CD4-positive, alpha-beta T cell treated with Interleukin-21 for 1 hour (primary cell): ENCODE measurements at regions not wholly inside any gene's neighbourhood (a gene's known extent, or its start where the extent isn't known, plus 50 kb on each side); places are given as distances from the start of the nearest gene placed in this dataset.
"Not testable (repeated sequence)": the region's sequence is repeated elsewhere in the genome, so short reads cannot be mapped to it uniquely, and the experiment has no call there.

Experiments
- DNase-seq: peaks from one replicate; pipeline ENCODE4 v3.0.0-alpha.2; 2020

DNA sequence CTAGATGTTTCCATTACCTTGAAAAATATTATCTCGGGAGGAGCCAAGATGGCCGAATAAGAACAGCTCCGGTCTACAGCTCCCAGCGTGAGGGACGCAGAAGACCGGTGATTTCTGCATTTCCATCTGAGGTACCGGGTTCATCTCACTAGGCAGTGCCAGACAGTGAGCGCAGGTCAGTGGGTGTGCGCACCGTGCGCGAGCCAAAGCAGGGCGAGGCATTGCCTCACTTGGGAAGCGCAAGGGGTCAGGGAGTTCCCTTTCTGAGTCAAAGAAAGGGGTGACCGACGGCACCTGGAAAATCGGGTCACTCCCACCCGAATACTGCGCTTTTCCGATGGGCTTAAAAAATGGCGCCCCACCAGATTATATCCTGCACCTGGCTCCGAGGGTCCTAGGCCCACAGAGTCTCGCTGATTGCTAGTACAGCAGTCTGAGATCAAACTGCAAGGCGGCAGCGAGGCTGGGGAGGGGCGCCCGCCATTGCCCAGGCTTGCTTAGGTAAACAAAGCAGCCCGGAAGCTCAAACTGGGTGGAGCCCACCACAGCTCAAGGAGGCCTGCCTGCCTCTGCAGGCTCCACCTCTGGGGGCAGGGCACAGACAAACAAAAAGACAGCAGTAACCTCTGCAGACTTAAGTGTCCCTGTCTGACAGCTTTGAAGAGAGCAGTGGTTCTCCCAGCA, 367.8 kb downstream of the NR2F1-AS1 start:
- DNase-seq, result not testable (repeated sequence)

DNA sequence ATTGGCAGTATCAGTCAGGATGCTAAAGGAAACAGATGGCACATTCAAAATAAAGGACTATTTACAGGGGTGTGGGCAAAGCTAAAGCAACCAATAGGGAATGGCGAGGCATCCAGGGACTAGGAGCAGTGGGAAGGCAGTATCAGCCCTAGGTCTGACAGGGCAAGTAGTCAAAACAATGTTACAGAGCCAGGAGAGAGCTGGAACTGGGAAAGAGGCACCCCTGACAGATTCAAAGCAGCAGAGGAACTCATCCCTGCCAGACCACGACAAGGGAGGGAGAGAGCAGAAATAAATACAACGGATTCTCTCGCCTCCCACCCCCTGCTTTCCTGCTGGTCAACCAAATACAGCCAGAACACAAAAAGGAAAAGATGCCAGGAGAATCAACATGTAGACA, 371.5 kb downstream of the NR2F1-AS1 start:
- no peak for DNase-seq

DNA sequence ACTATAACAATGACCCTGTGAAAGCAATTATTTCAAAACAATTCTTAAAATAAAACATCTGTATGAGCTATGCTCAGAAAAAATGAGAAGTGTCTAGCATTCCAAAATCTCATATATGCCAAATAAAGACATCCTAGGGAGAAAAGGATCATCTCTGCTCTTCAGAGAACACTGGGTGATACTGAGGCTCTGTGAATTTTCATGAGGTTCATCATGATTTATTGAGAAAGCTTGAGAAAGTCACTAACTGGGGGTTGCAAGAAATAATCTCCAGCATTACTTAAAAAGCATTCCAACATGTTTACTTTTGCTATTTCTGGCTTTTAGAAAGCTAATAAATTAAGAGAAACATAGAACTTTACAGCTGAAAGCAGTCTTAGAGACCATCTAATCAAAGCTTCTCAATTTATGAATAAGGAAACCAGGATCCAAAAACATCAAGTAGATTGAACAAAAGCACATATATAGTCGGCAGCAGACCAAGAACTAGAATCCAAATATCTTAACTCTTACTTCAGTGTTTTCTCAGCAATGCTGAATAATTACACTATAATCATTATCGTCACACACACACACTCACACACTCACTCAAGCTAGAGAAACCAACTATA, 372.8 kb downstream of the NR2F1-AS1 start:
- no peak for DNase-seq

DNA sequence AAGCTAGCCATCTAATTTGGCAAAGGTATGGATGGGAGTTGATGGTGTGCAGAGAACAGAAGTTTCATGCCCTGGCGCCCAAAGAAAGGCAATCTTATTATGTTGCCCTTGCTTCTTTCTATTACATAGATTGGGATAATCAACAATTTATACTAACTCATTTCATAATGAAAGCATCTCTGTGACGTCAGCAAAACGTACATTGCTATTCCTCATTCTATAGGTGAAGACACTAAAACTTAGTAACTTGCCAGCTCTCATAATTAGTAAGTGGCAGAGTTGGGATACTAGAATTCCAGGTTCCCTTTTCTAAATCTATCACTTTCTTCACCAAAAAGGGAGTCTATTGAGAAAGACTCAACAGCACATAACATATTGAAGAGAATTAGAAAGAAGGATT, 374.8 kb downstream of the NR2F1-AS1 start:
- DNase-seq, result no peak

DNA sequence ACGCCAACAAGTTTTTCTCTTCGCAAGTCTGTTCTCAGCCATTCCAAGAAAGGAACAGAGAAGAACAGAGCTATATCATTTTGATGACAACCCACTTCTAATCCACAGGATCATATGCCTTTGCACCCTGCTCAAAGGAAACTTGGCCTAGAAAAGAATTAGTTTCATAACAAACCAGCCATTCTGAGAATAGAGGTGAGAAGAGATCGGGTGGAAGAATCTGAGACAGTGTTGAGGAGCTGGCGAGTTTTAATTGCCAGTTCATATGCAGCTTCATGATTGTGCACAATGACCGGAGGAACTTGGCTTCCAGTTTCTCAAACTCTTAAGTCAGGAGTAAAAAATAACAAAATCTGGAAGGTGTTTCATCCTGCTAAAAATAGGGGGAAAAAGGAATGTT, 380.0 kb downstream of the NR2F1-AS1 start:
- DNase-seq, result no peak

DNA sequence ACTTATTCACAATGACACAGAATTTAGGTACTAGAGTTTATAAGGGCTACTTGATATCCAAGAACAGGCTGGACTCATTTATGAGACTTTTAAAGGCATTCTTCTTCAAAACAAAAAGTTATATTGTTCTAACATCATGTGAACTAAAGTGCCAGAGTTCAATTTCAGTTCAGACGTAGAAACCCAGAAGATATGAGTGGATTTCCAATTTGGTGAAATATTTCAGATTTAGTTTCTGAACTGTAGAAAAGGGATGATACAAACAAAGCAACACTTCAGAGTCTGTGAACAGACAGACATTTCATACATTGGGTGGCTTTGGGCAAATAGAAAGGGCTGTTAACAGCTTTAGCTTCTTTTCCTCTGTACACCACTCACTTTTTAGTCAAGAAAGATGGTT, 384.0 kb downstream of the NR2F1-AS1 start:
- DNase-seq, result no peak

DNA sequence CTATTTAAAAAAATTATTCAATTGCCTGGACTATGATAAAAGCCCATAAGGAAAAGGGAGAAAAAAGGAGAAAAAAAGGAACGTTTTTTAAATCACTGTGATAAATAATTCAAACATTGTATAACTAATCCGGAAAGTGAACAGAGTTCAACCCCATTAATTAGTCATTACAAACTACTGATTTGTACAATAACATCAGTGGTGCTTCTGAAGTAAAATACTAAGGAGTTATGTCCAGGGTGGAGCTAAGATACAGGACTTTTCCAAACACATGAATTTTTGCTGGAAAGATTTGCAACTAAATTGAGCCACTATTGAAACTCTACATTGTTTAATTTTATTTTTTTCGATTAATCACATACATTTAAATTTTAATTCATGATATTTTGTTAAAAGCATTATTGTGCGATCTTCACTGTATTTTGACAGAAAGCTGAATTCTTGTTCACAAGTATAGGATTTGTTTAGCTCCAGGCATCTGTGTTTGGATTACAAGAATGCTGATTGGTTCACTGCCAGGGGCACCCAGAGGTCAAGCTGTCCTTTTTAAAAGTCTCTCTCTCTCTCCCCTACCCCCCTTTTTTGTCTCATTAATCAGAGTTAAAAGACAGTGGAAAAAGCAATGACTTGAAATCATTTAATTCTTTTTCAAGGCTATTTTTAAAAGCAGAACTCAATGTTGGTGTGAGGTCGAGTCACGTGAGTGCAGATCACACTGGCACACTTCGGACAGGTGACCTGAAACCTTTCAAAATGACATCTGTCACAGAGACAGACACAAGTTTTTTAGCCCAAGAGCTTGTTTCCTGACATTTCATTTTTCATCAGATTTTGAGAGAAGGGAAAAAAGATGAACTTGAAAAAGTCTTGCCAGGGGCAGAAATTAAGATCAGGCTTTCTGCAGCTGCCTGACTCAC, 387.3 kb downstream of the NR2F1-AS1 start:
- DNase-seq, result no peak

DNA sequence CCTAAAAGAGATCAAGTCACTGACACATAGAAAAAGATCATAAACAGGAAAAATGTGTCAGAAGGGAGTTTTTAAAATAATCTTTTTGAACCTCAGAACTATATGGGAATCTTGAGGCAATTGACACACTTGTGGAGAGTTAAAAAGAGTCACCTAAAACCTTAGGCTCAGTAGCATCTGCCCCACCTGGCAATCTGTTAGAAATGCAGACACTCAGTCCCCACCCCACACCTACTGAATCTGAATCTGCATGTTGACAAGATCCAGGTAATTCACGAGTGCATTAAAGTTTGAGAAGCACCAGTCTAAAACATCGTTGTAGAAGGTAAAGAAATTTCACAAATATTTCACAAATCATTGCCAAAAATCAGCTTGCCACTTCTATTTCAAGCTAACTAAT, 388.3 kb downstream of the NR2F1-AS1 start:
- DNase-seq, result no peak

DNA sequence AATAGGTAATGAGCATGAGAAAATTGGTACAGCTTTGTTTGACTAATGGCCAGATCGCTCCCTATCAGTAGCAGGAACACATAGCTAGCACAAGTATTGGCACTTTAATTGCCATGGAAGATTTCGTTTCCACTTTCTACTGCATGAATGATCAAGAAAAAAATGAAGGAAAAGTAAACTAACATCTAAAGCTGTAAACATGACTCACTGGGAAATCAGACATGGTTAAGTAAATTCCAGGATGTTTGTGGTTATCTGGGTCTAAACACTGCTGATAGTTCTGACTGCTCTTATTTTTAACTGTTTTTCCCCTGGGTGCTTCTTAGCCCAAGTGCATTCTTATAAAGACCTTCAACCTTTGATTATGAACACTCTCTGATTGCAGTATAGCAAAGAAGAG, 388.9 kb downstream of the NR2F1-AS1 start:
- DNase-seq, result no peak

DNA sequence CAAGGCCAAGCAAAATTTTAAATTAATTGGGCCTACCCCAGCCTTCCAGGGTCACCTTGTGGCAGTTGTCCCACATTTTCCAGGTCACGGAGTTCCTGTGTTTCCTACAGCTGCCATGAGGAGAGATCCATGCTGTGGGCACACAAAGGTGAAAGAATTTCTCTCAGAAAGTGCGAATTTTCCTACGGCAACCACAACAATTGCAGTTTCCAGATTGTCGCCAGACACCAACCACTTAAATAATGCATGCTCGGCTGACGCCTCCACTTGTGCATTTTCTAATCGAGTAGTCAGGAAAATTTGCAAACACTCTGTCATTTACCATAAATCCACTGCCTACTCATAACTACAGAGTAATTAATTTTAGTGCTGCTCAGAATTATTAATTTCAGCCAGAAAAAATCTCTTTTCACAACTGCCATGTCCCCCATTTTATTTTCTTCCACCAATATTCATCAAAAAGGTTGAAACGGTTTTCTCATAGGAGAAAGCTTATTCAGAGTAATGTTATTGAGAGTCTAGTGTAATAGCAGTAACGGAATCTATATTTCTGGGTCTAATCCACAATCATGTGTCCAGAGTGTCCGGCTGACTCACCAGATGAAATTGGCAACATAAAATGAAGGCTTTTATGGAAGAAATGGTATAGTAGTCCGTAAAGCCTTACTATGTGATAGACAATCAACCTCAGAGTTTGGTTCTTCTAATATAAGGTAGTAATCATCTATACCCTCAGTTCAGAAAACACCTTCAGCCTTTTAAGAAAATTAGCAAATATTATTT, 389.8 kb downstream of the NR2F1-AS1 start:
- DNase-seq, result no peak

DNA sequence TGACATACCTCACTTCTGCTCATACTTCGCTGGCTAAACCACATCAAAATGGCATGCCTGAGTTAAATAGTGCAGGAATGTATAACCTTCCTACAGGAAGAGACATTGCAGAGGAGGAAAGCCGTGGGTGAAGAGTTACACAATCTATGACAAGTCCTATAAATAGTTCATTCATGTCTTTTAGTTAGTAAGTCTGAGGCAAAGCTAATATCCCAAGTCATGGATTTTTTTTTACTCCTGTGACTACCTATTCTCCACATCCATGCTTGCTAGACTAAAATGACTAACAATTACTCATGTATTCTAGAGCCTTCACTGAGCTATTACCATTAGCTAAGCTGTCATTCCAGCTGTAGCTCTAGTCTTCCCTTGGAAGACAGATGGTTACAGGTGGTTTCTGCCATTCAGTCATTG, 391.3 kb downstream of the NR2F1-AS1 start:
- DNase-seq, result no peak

DNA sequence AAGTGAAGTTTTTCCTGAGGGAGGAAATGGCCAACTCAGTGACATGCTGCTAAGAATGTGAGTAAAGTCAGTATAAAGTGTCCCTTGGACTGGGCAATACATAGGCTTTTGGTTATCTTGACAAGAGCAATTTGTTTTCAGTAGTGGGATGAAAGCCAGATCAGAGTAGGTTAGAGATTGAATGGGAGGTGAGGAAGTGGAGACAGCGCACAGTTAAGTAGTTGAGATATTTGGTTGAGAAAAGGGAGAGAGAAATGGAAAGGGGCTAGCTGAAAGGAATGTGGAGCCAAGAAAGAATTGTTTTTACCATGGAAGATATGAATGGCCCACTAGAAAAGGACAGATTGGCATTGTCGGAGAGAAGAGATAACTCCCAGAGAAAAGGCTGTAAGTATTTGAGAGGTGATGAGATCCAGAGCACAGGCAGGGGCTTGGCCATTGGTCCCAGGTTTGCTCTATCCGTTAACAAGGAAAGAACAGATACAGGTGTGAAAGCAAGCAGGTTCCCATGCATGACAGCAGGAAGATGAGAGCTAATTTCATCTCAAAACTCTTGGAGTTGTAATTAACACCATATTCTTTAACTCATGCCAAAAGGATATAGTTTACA, 392.0 kb downstream of the NR2F1-AS1 start:
- DNase-seq, result no peak

DNA sequence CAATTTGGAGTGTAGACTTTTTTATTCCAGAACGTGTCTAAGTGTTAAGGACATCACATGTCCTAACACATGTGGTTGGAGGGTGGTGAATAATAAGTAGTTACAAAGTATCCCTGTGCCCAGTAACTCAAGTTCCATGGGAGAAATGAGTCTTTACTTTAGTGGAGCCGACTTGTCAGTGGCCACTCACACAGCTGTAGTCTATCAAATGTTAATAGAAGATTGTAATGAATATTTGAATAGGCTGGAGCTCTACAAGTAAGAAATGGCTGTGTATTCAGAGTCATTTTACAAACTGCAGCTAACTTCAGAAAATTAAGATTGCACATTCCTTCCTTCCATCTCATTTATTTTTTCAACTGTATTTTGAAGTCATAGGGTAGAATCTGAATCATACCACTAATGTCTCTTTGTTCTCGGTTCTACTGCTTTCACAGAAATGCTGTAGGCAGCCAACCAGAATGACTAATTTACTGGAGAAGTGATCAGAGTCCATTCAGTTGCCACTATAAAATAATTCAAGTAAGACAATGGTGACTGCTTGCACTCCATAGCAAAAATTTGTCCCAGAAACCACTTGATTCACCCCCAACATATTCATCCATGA, 394.8 kb downstream of the NR2F1-AS1 start:
- DNase-seq, result no peak

DNA sequence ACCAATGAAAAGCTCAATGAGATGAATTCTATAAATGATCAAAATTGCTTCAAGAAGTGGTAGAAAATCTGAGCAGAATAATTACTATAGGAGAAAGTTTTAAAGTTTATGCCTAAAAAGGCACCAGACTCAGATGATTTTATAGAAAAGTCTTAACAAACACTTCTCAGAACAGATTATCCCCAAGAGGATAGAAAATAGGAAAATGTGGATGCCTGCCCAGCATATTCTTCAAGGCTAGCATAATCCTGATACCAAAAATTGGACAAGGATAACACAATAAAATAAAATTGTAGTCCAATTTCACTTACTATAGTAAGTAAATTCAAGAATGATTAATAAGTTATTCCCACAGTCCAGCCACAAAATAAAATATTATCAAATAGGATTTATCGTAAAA, 397.0 kb downstream of the NR2F1-AS1 start:
- DNase-seq, result no peak

DNA sequence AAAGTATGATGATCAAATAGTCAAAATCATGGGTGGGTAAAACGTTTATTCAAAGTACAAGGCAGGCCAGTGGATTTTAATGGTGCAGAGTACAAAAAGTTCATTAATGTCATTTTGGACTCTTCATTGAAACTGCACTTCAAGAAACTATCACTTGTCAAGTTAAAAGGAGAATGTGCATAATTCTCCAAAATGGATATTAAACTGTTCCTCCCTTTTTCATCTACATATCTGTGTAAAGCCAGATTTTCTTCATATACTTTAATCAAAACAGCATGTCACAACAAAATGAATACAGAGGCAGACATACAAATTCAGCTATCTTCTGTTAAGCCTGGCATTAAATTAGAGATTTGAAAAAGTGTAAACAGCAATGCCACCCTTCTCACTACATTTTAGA, 401.6 kb downstream of the NR2F1-AS1 start:
- no peak for DNase-seq

DNA sequence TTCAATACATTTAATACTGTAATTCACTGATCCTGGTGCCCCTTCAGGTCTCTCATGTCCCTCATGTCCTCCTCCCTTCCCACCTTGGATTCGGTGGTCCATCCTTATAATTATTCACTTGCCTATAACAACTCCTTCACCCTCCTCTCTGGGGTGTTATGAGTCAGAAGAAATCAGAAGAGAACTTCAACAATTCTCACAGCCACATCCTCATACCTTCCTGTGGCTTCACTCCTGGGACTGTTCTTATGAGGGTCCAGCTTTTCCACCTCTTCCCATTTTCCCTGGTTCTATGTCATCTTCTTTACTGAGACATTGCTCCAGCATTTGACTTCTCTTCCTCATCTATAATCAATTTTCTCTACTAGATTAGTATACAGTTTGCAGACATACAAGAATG, 406.1 kb downstream of the NR2F1-AS1 start:
- no peak for DNase-seq

DNA sequence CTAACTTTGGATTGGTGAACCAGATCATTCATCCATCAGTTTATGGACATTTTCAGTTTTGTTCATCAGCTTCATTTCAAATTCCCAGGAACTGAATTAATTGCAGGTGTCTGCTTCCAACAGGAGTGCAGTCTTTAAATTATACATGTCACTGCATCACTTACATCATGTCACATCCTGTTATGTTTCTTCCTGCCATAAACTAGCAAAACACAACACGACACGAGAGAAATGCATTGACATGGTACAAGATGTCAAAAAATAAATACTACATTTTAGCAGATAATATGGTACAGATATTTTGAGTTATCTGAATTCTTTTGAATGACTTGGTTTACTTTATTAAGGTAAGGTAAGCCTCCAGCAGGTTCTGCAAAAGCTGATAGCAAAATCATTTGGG, 415.5 kb downstream of the NR2F1-AS1 start:
- no peak for DNase-seq

DNA sequence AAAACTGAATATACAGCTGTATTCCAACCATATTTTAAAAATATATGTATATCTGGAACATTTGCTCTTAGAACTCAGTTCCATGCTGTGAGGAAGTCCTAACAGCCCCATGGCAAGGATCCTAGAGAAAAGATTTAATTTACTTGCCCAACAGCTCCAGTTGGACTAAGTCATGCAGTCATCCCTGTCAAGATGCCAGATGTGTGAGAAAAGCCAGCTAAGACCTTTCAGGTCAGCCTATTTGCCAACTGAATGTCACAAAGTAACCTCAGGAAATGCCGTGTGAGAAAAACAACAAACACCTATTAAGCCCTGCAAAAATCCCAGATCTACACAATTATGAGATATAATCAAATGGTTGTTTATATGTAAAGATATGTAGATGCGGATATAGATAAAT, 416.3 kb downstream of the NR2F1-AS1 start:
- no peak for DNase-seq

DNA sequence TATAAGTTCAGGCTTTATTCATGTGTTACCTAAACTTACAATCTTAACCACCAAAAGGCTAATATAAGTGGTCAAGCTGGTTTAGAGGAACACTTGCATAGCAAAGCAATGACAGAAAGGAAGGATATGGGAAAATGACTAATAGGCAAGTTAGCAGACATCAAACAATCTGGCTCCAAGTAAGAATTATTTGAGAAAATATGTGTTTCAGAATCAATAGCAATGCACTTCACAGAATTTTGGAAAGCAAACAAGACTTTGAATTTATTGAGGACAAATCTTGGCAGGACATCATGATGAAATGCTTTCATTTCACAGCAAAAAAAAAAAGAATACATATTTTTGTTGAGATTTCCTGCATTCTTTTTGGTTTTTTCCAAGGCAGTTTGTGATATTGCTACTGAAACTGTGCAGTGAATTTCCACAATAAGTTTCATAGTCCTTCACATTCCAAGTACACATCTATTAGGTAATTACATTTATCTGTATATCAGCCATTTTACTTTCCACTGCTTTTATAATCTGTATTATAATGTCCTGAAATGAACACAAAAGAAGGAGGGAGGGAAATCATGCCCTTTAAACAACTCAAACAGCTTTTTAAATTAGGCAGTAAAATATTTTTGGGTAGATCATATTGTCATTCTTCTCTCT, 417.9 kb downstream of the NR2F1-AS1 start:
- no peak for DNase-seq

DNA sequence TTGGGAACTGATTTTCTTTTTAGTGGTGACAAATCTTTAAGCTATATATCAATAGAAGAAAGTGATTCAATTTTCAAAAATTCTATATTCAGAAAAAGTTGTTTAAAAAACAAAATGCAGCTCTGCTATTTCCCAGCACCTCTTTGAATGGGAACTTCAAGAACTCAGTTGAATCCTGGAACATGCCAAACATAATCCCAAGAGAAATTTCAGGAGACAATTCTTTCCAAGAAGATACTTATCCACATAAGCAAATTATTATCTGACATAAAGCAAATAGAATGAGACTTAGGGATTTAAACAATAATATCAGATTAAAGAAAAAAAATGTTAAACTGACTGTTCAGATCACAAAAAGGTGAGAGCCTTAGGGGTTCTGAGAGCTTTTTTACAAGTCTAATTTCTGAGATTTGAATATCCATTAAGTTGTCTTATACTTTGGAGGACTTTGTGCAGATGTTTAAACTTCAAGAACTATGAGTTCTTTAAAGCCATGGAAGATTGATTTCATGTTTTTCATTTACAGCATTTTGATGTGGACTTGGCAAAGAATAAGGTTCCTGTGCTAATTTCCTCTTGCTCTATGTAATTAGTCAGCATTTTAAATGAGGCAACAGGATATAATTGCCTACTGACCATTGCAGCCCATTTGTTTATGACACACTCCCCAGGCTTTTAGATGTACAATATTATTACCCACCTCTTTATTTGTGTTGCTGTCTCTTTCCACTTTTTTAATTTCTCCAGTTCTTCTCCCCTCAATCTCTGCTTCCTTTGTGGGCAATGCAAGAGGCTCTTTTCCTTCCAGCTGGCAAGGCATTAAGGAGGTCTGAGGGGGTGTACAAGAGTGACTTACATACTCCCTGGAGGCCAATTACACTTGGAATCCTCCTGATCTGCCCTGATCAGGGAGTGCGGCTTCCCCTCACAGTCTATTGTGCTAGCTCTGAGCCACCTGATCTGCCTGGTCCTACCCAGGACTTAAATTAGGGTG, 419.1 kb downstream of the NR2F1-AS1 start:
- no peak for DNase-seq
